GM11168 (cell line): ENCODE measurements at regions not wholly inside any gene's neighbourhood (a gene's known extent, or its start where the extent isn't known, plus 50 kb on each side); places are given as distances from the start of the nearest gene placed in this dataset.
"Not testable (repeated sequence)": the region's sequence is repeated elsewhere in the genome, so short reads cannot be mapped to it uniquely, and the experiment has no call there.

Experiments used
- in situ Hi-C: fragments of 300-500 bp; cut with MboI; formaldehyde crosslinking; loops from one replicate; pipeline ENCODE4 v1.12.0; 2022; ENCODE audit warnings: low sequenced_read_pairs; ENCODE audit not compliant: unreplicated experiment

DNA sequence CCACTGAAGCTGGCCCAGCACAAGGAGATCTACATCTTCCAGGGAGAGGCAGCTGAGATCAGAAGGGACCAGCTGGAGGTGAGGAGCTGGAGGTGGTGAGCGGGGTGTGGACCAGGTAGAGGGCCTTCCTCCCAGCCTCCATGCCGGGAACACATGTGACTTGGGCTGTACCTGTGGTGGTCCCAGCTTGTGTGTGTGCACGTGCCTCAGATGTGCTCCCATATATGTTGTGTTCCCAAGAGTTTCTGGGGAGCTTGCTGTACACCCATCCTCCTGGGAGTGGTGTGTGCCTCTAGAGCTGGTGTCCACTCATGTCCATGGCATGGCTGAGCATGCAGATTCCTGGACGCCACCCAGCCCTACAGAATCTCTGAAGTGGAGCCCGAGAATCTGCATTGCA lies 183.7 kb upstream of the AKAP13 start:
- in situ Hi-C loops, result not testable (repeated sequence)

DNA sequence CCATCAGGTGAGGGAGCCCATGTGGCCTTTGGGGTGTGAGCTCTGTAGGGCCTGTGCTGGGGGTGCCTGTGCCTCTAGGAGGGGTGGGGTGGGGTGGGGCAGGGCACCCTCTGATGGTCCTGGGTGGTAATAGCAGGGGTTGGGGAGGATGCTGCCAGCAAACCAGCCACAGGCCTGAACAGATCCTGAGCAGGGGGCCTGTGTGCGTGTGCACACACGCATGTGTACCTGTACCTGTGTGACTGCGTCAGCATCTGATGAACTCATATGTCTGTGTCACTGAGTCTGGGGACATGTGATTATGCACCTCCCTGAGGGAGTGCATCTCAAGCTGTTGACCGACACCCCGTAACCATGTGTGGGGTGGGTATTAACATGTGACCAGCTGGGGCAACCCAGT lies 182.8 kb upstream of the AKAP13 start:
- in situ Hi-C loops, result not testable (repeated sequence)

DNA sequence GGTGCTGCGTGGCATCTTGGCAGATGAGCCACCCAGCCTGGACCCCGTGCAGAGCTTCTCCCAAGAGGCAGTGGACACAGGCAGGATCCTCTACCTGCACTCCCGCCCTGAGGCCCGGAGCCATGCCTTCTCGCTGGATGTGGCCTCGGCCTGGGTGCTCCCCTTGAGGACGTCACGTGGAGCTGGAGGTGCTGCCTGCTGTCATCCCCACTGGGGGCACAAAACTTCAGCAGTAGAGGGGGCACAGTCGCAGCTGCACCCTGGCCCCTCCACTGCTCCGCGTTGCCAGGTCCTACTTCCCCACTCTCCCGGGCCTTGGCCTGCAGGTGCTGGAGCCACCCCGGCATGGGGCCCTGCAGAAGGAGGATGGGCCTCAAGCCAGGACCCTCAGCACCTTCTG lies 182.0 kb upstream of the AKAP13 start:
- in situ Hi-C loops, result not testable (repeated sequence)

DNA sequence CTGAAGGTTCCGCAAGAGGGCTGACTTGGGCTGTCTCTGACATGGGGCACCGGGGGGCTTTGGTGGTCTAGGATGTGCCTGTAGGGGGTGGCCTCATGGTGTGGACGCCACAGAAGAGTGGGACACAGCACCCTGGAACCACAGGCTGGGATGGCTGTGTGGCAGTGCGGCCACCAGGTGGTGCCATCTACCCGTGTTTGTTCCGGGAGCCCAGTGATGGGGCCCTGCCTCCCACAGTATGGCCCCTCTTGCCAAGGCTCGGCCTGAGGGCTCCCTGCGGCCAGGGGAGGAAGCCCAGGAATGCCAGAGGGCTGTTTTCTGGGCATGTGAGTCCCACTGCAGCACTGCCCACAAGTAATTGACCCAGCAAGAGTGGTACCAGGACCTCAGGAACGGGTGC lies 180.2 kb upstream of the AKAP13 start:
- in situ Hi-C loops, result not testable (repeated sequence)

DNA sequence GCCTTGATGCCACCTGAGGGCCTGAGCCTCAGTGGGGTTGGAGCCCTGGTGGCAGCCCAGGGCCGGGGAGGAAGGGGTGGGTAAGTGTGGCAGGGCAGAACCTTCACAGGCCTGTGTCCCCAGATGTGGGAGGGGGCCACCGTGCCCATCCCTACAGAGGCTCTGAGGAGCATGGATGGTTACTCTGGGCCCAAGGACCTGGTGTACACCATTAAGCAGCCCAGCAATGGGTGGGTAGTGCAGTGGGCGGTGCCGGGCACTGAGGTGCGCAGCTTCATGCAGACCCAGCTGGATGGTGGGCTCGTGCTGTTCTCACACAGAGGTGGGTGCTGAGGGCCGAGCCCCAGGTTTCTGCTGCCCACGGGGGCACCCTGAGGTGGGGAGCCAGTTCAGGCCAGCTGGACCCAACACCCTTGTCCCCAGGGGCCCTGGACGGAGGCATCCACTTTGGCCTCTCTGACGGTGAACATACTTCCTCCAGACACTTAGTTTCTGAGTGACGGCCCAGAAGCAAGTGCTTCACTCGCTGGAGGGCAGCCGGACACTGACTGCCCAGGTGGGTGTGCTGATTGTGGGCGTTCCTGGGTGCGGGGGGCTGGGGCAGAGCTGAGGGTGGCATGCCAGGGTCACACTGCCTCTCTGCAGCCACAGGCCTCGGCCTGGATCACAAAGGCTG lies 179.1 kb upstream of the AKAP13 start:
- in situ Hi-C loops, result not testable (repeated sequence)

DNA sequence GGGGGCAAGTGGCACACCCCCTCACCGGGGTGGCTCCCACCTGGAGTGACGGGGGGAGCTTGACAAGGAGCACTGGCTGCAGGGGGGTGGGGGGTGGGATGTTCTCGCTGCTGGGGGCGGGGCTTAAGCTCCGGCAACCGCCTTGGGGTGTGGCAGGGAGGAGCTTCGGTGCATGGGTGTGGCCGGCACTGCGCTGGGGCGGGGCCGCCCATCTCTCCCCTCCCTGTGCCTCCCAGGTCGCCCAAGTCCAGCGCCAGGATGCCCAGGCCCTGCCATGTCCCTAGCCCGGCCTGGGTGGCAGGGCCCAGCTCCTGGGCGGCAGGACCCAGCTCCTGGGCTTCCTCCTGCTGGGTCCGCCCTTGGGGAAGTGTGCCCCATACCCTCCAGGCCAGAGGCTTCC lies 175.9 kb upstream of the AKAP13 start:
- in situ Hi-C loops, result not testable (repeated sequence)

DNA sequence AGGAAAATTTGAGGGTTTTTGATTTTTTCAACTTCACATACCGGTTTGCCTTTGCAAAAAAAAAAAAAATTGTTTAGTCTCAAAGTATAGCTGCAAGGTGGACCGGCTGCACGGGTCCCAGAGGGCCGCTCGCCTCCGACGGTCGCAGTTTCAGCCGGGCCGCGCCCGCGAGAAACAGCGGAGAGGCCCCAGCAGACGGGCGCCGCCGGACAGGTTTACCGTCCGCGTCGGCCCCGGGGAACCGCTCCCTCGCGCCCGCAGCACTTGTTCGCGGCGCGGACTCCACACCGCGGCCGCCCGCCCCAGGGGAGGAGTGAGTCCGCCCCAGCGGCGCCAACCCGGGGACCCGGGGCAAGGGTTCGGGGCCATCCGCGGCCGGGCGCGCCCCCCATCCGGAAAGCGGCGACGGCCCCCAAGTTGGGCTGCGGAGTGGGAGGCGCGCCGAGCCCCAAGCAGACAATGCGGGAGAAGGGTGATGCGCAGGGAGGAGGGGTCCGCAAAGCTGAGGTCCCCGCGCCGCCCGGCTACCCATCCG lies 146.5 kb upstream of the AKAP13 start:
- in situ Hi-C loops, result not testable (repeated sequence)

DNA sequence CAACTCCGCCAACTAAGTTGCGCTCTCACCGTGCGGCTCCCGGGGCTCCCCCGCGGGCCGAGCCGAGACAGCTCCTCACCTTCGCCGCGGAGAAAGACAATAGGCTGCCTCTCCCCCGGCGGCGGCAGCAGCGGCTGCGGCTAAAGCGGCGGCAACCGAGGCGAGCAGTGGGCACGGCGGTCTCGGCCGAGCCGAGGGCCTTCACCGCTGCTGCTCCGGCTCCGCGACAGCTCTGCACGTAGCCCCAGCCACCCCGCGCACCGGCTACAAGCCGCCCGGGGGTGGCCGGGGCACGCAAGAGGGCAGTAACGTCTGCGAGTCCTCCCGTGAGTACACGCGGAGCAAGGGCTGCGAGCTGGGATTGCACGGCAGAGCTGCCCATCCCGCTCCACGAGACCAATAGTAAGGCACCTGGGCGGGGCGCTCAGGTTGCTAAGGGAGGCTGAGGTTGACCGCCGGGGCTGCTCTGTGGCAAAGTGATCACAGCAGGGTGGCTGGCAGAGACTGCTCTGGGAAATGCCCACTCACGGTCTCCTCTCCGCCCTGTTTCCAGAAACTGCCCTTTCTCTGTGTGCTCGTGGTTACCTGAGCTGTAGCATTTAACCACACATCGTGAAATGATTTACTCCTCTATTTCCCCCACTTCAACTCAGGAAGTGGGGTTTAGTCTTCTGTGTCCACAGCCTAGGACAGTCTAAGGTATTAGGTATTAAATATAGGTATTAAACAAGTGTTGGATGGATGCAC lies 145.8 kb upstream of the AKAP13 start:
- in situ Hi-C loops, result not testable (repeated sequence)

DNA sequence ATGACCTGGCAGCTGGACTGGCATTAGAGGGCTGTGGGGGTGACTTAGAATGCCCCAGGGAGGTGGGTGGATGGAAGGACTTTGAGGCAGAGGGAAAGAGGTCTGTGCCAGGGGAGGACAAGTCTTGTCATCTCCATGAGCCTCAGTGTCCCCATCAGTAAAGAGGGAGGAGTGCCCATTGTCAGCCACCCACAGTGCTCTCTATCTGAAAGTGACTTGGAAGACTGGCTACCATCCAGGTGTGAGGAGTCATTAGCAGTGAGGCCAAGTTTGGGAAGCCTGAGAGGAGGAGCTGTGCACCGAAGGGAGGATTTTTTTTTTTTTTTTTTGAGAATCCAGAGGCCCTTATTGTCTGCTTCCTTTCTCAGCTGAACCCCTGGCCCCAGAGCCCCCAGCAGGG lies 136.3 kb upstream of the AKAP13 start:
- in situ Hi-C loops, result not testable (repeated sequence)

DNA sequence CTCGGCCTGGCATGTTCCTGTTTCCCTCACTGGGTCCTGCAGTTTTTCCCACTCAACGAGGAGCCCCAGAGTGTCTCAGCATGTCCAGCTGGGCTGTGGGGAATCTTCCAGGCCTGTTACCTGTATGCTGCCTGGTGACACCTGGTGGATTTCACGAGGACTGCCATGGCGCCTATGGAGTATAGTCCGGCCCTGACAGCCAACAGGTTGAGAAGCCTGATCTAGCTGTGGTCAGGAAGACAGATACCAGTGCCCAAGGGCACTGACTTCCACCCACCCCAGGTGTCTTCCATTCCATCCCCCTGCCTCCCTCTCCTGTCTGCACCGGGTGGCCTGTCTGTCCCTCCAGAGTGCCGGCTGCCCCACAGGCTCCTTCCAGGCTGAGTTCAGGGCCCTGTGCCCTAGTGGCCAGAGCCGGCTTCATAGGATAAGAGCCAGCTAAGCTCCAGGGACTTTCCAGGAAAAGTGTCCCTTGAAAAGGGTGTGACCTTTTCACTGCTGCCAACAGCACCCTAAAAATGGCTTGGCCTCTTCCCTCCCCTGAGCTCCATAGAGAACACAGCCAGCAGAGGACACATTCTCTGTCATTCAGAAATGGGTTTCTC lies 129.4 kb upstream of the AKAP13 start:
- in situ Hi-C loops, result not testable (repeated sequence)

DNA sequence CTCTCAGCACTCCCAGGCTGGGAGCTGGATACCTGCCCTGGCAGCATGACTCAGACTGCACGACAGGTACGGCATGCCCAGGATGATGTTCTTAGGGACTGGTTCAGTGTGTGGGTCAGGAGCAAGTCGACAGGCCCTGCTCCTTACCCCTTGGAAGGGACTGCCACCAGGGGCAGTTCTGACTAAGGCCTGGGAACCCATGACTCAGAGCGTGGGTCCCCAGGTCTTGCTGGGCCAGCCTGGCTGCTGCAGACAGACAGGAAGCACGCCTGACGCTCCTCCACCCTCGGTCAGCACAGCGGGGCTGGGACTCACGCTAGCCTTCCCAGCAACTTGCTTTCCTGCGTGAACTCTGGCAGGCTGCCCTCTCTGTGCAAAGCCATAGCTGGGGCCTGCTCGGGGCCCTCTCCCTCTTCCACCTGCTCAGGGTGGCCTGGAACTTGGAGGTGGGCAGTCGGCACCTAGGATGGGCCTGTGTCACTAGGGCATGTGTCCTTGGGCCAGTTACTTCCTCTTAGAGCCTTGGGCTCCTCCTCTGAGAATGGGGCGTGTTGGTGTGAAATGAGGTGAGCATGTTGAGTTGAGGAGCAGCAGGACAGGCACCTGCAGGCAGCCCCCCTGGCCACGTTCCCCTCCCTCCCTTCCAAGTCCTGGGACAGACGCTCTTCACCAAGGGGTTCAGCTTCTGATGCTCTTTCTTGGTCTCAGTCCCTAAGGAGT lies 127.0 kb upstream of the AKAP13 start:
- in situ Hi-C loops, result not testable (repeated sequence)

DNA sequence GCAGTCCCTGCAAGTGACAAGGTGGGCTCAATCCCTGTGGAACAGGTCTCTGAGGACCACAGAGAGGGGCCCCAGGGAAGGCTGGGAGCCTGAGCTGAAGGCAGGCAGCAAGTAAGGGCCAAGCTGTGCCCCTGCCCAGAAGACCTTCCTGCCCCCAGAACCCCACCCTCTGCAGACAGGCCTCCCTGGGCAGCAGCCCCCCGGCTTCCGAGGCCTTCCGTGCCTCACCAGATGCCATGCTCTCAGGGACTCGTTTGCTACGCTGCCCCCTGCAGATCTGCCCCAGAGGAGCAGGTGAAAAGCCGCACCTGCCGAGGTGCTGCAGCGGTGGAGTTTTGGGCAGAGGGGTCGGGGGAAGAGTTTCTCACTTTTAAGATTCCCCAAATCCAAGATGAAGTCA lies 125.4 kb upstream of the AKAP13 start:
- in situ Hi-C loops, result not testable (repeated sequence)

DNA sequence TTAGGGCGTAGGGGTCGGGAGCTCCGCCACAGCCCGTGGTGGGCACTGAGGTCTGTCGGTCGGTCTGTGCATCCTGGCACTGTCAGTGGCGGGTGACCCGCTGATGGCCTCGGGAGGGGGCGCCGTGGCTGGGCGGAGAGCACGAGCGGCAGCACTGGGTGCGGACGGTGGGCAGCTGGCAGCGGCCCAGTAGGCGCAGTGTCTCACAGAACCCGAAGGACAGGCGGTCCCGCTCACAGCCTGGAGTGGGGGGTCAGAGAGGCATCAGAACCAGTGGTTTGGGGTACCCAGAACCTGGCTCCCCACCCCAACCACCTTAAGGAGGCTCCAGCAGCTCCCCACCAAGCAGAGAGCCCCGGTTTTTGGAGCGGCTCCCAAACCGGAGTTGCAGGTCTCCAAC lies 124.9 kb upstream of the AKAP13 start:
- in situ Hi-C loops, result not testable (repeated sequence)

DNA sequence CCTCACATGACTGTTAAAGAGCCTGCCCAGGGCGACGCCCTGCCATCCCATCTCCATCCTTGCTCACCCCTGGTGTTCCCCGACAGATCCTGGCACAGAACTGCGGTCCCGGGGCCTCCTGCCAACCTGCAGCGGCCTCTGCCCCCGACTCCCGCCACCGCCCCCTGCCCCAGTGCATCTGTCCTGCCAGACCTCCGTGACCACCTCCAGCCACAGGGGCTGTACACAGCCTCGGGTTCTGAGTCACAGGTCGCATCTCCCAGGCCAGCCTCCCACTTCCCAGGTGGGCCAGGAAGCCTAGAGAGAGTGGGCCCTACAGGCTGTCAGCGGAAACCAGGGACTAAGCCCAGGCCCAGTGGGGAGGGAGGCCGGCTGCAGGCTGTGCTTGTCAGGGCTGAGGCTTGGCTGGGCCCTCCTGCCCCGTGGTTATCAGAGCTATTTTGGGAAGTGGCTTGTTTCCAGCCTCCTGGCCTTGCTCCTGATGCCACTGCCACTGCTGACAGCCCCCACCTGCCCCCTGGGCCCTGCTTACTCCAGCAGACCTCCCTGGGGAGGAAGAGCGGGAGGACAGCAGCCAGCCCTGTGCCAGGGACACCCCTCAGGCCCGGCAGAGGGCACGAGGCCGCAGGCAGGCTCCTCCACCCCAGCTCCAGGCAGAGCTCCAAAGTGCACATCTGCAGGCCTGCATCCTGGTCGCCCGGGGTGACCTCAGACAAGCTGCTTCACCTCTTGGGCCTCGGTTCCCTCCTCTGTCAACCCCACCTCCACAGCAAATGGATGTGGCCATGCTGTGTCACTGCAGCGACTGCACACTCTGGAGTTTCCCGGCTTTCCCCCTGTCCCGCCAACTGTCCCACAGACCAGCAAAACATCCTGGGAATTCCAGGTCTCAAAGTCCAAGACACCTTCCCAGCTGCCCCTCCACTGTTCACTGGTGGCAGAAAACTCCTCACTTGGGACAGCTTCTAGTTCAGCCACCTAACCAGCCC lies 124.1 kb upstream of the AKAP13 start:
- in situ Hi-C loops, result not testable (repeated sequence)

DNA sequence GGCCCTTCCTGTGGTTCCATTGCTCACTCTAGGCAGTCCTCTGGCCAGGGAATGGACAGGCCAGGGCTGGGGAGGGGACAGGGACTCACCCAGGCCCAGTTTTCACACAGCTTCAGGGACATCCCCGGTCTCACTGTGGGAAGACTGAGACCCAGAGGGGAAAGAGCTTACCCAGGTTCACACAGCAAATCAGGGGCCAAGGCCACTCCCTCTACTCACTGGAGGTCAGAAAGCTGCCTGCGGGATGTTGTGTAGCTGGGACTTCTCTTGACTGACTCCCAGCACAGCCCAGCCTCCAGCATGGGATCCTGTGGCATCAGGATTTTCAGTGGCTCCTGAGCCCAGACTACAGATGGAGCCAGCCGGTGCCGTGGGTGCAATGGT lies 122.3 kb upstream of the AKAP13 start:
- in situ Hi-C loops, result not testable (repeated sequence)

DNA sequence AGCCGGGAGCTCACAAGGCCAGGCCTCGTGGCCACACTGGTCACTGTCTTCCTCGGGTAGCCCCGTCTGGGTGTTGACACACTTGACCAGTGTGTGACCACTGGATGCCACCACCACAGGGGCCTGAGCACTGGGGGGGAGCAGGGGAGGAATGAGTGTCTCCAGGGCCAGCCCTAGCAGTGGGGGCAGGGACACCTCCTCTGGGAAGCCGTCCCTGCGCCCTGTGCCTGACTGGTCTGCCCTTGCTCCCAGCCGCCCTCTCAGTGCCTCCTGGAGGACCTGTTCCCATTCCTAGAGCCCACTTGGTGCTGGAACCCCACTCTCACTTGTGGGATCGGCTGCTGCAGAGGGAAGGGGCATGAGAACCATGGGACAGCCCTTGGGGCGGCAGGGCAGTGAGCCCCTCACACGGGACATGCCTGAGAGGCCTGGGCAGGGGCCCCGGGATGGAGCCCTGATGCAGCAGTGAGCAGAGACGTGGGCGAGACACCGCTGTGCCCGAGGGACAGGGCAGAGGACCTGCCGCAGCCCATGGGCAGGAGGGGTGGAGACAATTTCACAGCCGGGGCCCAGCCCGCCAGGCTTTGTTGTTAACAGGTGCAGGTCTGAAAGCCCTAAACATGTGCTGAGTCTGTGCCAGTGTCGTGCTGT lies 121.7 kb upstream of the AKAP13 start:
- in situ Hi-C loops, result not testable (repeated sequence)

DNA sequence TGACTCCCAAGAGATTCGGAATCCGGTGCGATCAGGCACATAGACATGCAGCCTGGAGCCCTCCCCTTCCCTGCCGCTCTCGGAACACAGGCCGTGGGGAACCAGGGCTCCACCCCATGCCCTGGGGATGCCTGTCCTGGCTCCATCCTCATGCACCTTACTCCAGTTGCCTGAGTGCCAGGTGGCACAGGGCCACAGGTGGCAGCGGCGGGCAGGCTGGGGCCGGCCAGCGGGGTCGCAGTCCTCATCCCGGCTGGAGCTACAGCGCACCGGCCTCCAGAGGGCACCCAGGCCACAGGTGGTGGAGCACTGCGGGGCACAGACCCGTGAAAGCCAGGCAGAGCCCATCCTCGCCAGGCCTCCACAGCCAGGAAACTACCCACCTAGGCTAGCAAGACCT lies 119.9 kb upstream of the AKAP13 start:
- in situ Hi-C loops, result not testable (repeated sequence)

DNA sequence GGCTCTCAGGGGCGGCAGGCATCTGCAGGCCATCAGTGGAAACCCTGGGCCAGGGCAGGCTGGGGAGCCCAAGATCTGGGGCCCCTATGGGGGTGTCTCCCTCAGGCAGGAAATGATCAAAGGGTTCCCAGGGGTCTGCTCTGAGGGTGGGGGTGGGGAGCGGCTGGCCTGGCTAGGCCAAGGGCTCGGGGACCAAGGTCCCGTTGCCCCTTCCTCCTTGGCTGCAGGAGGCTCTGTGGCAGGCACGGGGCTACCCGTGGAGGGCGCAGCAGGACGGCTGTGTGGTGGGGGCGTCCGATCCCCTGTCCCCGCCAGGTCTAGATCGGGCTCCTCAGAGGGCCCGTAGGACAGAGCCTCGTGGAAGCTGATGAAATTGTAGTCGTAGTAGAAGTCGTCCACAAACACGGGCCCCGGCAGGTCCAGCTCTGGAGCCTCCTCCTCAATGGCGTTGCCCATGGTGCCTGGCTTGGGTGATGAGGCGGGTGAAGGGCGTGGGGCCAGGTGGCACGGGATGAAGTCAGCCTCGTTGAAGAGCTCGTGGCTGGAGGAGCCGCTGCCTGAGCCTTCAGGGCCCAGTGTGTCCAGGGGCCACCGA lies 117.8 kb upstream of the AKAP13 start:
- in situ Hi-C loops, result not testable (repeated sequence)
